HG03432 (cell line): ENCODE measurements at regions not wholly inside any gene's neighbourhood (a gene's known extent, or its start where the extent isn't known, plus 50 kb on each side); places are given as distances from the start of the nearest gene placed in this dataset.

ENCODE experiments used
- ATAC-seq: cut with Tn5 transposase; IDR thresholded peaks from one replicate; pipeline ENCODE4 v1.9.1; 2021; ENCODE audit warnings: mild to moderate bottlenecking, moderate library complexity; ENCODE audit not compliant: unreplicated experiment

- no peak for ATAC-seq
Measured at GRCh38 chr5:73295447-73295846, 122.5 kb downstream of the TMEM174 start.

GRCh38 chr5:73292816-73293459 lies 119.9 kb downstream of the TMEM174 start:
- ATAC-seq, result no peak

GRCh38 chr5:73291873-73292272 lies 118.9 kb downstream of the TMEM174 start:
- ATAC-seq, result no peak

- ATAC-seq, result no peak
Measured at GRCh38 chr5:73290242-73290641, 117.2 kb downstream of the TMEM174 start.

GRCh38 chr5:73288803-73289720 lies 116.1 kb downstream of the TMEM174 start:
- no peak for ATAC-seq

- no peak for ATAC-seq
Measured at GRCh38 chr5:73286896-73287295, 113.9 kb downstream of the TMEM174 start.

- no peak for ATAC-seq
Measured at GRCh38 chr5:73284985-73285384, 112.0 kb downstream of the TMEM174 start.

GRCh38 chr5:73284220-73284795 lies 111.3 kb downstream of the TMEM174 start:
- no peak for ATAC-seq

- no peak for ATAC-seq
Measured at GRCh38 chr5:73282923-73283322, 109.9 kb downstream of the TMEM174 start.

- no peak for ATAC-seq
Measured at GRCh38 chr5:73282383-73282782, 109.4 kb downstream of the TMEM174 start.

GRCh38 chr5:73280821-73281746 lies 108.1 kb downstream of the TMEM174 start:
- no peak for ATAC-seq

GRCh38 chr5:73280386-73280785 lies 107.4 kb downstream of the TMEM174 start:
- no peak for ATAC-seq

- ATAC-seq, result no peak
Measured at GRCh38 chr5:73279805-73280204, 106.8 kb downstream of the TMEM174 start.

- ATAC-seq, result no peak
Measured at GRCh38 chr5:73278693-73279092, 105.7 kb downstream of the TMEM174 start.

- ATAC-seq, result no peak
Measured at GRCh38 chr5:73274881-73275663, 102.1 kb downstream of the TMEM174 start.

- ATAC-seq, result no peak
Measured at GRCh38 chr5:73274121-73274520, 101.1 kb downstream of the TMEM174 start.

GRCh38 chr5:73273379-73274050 lies 100.5 kb downstream of the TMEM174 start:
- ATAC-seq, result no peak

GRCh38 chr5:73272351-73272750 lies 99.4 kb downstream of the TMEM174 start:
- ATAC-seq, result no peak

GRCh38 chr5:73268826-73269225 lies 95.8 kb downstream of the TMEM174 start:
- ATAC-seq, result no peak
